SU-DHL-6 (cell line): ENCODE measurements at regions not wholly inside any gene's neighbourhood (a gene's known extent, or its start where the extent isn't known, plus 50 kb on each side); places are given as distances from the start of the nearest gene placed in this dataset.

Experiments
- H2AFZ ChIP-seq: fragments of 200-600 bp; sonication (generic); 2 replicates; pipeline ENCODE4 v1.6.1; 2014; ENCODE audit warnings: low read depth, mild to moderate bottlenecking, moderate library complexity, mixed read lengths, antibody characterized with exemption, low read length; ENCODE audit not compliant: severe bottlenecking
- H3F3A ChIP-seq: fragments of 200-600 bp; shearing (Covaris generic); 2 replicates; pipeline ENCODE4 v1.6.0; 2016; ENCODE audit warnings: antibody characterized with exemption, mild to moderate bottlenecking; ENCODE audit not compliant: insufficient read depth
- H3K27ac ChIP-seq: fragments of 200-600 bp; sonication (generic); 2 replicates; pipeline ENCODE4 v1.5.1; 2016; ENCODE audit warnings: low read depth, mild to moderate bottlenecking, low read length, moderate library complexity, mixed read lengths
- H3K27me3 ChIP-seq: fragments of 200-600 bp; sonication (generic), shearing (Covaris generic); 2 replicates; pipeline ENCODE4 v1.6.0; 2014; ENCODE audit warnings: mild to moderate bottlenecking, low read length
- H3K36me3 ChIP-seq: fragments of 200-600 bp; sonication (generic); 2 replicates; pipeline ENCODE4 v1.6.1; 2014; ENCODE audit warnings: mild to moderate bottlenecking, low read length, mixed read lengths
- H3K4me2 ChIP-seq: fragments of 300-600, 200-600 bp; shearing (Covaris generic), sonication (generic); 2 replicates; pipeline ENCODE4 v1.6.0; 2014; ENCODE audit warnings: low read length, low read depth, mild to moderate bottlenecking; ENCODE audit not compliant: poor library complexity, severe bottlenecking
- H3K4me3 ChIP-seq: fragments of 200-600 bp; sonication (generic); 2 replicates; pipeline ENCODE4 v1.5.1; 2014; ENCODE audit warnings: antibody characterized with exemption, low read length, mild to moderate bottlenecking, mixed read lengths; ENCODE audit not compliant: insufficient read depth, poor library complexity, severe bottlenecking
- H3K79me2 ChIP-seq: fragments of 200-600 bp; sonication (generic); 2 replicates; pipeline ENCODE4 v1.6.1; 2014; ENCODE audit warnings: mild to moderate bottlenecking, low read length, moderate library complexity; ENCODE audit not compliant: insufficient read depth
- H3K9ac ChIP-seq: fragments of 200-600 bp; sonication (generic); 2 replicates; pipeline ENCODE4 v1.7.0; 2014; ENCODE audit warnings: mild to moderate bottlenecking, low read length
- H3K9me2 ChIP-seq: fragments of 200-600 bp; sonication (generic); replicated peaks from 2 replicates; pipeline ENCODE4 v1.6.1; 2014; ENCODE audit warnings: low read length; ENCODE audit not compliant: insufficient read depth
- H3K9me3 ChIP-seq: fragments of 200-600 bp; sonication (generic); 2 replicates; pipeline ENCODE4 v1.6.1; 2014; ENCODE audit warnings: low read length, mixed read lengths; ENCODE audit not compliant: insufficient read depth
- H4K20me1 ChIP-seq: fragments of 200-600 bp; sonication (generic); 2 replicates; pipeline ENCODE4 v1.6.1; 2014; ENCODE audit warnings: low read depth, mild to moderate bottlenecking, antibody characterized with exemption, low read length, moderate library complexity, mixed read lengths
- EZH2phosphoT487 ChIP-seq: fragments of 200-600 bp; sonication (generic), shearing (Covaris generic); conservative IDR thresholded peaks from 2 replicates; pipeline ENCODE4 v1.6.1; 2018; ENCODE audit warnings: mild to moderate bottlenecking, antibody characterized with exemption, low read length, moderate library complexity, mixed read lengths
- TF ChIP-seq, protein P1 (sequence below): fragments of 200-600 bp; sonication (generic); IDR thresholded peaks from one replicate; pipeline ENCODE4 v1.5.1; 2017; ENCODE audit warnings: antibody characterized with exemption, mild to moderate bottlenecking, low read length, moderate library complexity; ENCODE audit not compliant: insufficient read depth, poor library complexity, severe bottlenecking

DNA sequence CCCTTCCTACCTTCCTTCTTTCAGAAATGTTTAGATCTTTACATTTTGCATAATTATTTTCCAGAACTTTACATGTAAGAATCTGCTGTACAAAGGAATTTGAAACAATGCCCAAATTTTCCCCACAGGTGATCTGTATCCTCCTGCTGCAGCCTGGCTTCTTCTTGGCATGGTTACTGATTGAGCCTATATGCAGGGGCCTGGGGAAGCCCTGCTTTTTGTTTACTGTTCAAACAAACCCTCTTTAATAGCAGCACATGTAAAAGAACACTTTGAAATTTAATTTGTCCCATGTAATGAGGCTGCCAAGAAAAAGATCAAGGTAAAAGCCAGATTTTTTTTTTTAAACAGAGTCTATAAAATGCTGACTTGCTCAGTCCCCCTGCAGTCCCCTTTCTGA lies 432.2 kb downstream of the TUSC7 start:
- H3K27ac ChIP-seq: no peak overlapping the region
- H2AFZ ChIP-seq: no peak overlapping the region
- no peaks in the 10 kb centered on the region for H3K79me2 ChIP-seq
- TF ChIP-seq EZH2phosphoT487: no peak
- TF ChIP-seq, protein P1, sequence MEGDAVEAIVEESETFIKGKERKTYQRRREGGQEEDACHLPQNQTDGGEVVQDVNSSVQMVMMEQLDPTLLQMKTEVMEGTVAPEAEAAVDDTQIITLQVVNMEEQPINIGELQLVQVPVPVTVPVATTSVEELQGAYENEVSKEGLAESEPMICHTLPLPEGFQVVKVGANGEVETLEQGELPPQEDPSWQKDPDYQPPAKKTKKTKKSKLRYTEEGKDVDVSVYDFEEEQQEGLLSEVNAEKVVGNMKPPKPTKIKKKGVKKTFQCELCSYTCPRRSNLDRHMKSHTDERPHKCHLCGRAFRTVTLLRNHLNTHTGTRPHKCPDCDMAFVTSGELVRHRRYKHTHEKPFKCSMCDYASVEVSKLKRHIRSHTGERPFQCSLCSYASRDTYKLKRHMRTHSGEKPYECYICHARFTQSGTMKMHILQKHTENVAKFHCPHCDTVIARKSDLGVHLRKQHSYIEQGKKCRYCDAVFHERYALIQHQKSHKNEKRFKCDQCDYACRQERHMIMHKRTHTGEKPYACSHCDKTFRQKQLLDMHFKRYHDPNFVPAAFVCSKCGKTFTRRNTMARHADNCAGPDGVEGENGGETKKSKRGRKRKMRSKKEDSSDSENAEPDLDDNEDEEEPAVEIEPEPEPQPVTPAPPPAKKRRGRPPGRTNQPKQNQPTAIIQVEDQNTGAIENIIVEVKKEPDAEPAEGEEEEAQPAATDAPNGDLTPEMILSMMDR: no peak
- no peaks in the 10 kb centered on the region for H4K20me1 ChIP-seq
- H3K27me3 ChIP-seq: no peaks in the 10 kb centered on the region
- no peaks in the 10 kb centered on the region for H3K36me3 ChIP-seq
- H3K9me3 ChIP-seq: no peaks in the 10 kb centered on the region
- no peaks in the 10 kb centered on the region for H3K9me2 ChIP-seq
- H3K4me3 ChIP-seq: no peak overlapping the region
- H3K4me2 ChIP-seq: no peak overlapping the region
- no peak overlapping the region for H3K9ac ChIP-seq
- H3F3A ChIP-seq: no peaks in the 10 kb centered on the region

DNA sequence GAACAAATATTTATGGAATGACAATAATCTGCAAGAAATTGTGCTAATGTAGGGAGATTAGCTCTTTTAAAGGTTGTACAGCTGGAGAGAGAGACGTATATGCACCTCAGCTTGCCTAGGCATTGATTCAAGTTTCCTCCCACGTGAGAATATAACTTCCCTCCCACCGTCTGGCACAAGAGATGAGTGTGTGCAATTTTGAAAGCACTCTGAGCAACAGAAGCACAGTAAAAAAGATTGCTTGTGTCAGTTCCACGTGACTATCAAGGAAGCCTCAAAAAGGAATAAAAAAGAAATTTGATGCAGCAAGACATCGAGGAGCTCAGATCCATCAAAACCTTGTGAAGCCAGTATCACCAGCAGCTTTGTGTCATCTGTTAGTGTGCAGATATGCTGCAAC lies 435.3 kb downstream of the TUSC7 start:
- no peaks in the 10 kb centered on the region for H3K27me3 ChIP-seq
- TF ChIP-seq, protein P1: no peak
- no peak for TF ChIP-seq EZH2phosphoT487

DNA sequence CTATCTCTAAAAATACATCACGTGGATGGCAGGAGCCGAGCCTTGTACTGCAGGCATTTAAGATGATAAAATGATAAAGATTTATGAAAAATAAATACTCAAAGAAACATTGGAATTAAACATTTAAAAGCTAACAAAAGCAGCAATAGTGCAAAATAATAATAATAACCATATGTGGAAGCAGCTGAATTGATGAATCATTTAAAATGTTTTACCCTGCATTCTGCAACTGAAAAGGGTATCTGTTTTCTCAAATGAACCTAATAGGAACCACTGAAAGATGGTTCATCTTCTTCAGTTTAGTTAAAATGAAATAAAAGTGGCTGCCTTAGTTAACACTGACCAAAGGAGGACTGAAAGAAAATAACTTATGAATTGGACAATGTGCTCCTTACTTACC lies 436.1 kb downstream of the TUSC7 start:
- no peaks in the 10 kb centered on the region for H3K79me2 ChIP-seq
- no peaks in the 10 kb centered on the region for H3K9me3 ChIP-seq
- no peak overlapping the region for H3K4me3 ChIP-seq
- no peaks in the 10 kb centered on the region for H3K9me2 ChIP-seq
- H4K20me1 ChIP-seq: no peaks in the 10 kb centered on the region
- H3K9ac ChIP-seq: no peak overlapping the region
- no peaks in the 10 kb centered on the region for H3F3A ChIP-seq
- H3K36me3 ChIP-seq: no peaks in the 10 kb centered on the region
- H2AFZ ChIP-seq: no peak overlapping the region
- no peak overlapping the region for H3K27ac ChIP-seq
- no peak for TF ChIP-seq EZH2phosphoT487
- TF ChIP-seq, protein P1: no peak
- H3K4me2 ChIP-seq: no peak overlapping the region
- no peaks in the 10 kb centered on the region for H3K27me3 ChIP-seq

More for the DNA sequence above, 435.3 kb downstream of the TUSC7 start:
- Histone ChIP-seq H2AFZ (no peak overlapping the region), H3K9ac (no peak overlapping the region), H3K9me2 (no peaks in the 10 kb centered on the region), H3K27ac (no peak overlapping the region), H4K20me1 (no peaks in the 10 kb centered on the region), H3K36me3 (no peaks in the 10 kb centered on the region), H3K79me2 (no peaks in the 10 kb centered on the region), H3K4me2 (no peak overlapping the region), H3K9me3 (no peaks in the 10 kb centered on the region), H3K4me3 (no peak overlapping the region), H3F3A (no peaks in the 10 kb centered on the region)

DNA sequence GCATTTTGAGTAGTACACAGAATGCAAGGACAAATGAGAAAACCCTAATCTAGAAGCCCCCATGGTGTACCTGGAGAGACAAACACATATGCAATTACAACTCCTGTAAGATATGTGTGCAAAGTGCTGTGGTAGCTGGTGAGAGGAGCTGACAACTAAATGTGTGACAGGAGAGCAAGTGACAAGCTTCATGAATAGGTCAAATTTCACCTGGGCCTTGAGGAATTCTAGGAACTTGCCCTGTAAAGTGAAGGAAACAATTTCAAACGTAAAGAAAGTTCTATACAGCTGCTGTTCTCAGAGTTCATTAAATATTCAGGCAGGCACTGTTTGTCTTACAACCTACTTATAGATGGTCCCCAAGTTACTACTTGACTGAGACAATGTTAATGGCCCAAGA lies 437.0 kb downstream of the TUSC7 start:
- H3K9me2 ChIP-seq: no peaks in the 10 kb centered on the region
- H3K79me2 ChIP-seq: no peaks in the 10 kb centered on the region
- no peaks in the 10 kb centered on the region for H3F3A ChIP-seq
- no peaks in the 10 kb centered on the region for H4K20me1 ChIP-seq
- no peak overlapping the region for H2AFZ ChIP-seq
- no peak overlapping the region for H3K4me3 ChIP-seq
- no peaks in the 10 kb centered on the region for H3K9me3 ChIP-seq
- no peak overlapping the region for H3K27ac ChIP-seq
- H3K27me3 ChIP-seq: no peaks in the 10 kb centered on the region
- no peak overlapping the region for H3K9ac ChIP-seq
- H3K36me3 ChIP-seq: no peaks in the 10 kb centered on the region
- TF ChIP-seq, protein P1: no peak
- TF ChIP-seq EZH2phosphoT487: no peak
- no peak overlapping the region for H3K4me2 ChIP-seq
